ENCODE measurements at regions not wholly inside any gene's neighbourhood (a gene's known extent, or its start where the extent isn't known, plus 50 kb on each side); places are given as distances from the start of the nearest gene placed in this dataset.

DNA sequence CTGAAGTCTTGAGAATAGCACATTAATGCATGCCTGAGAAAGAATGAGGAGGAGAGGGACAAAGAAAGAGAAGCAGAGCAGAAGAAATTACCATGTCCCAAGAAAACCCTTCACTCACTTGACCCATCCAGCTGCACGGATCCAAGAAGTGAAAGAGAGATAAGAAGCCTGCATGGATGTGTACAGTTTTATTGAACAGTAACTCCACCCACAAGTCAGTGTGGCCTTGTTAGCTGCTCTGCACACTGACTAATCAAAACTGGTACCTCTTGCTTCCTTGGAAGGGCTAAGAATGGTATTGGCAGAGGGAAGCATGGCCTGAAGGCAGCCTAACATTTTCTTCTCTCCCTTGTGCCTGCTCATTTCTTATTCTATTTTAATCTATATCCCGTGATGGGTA is 163.9 kb downstream of the SLC7A11 start:
- no peak for TF ChIP-seq REST (IDR thresholded peaks at IDR 0.05; ENCODE audit: insufficient replicate concordance, low read depth)
- TF ChIP-seq CTCF (IDR thresholded peaks at IDR 0.05; ENCODE audit: insufficient read depth, low read length) = no peak
- no peak for TF ChIP-seq POLR2AphosphoS5 (IDR thresholded peaks at IDR 0.05; ENCODE audit: low read depth)
- no peak for TF ChIP-seq SPI1 (IDR thresholded peaks at IDR 0.05; ENCODE audit: borderline replicate concordance, low read depth)
- no peak for TF ChIP-seq GABPA (IDR thresholded peaks at IDR 0.05; ENCODE audit: low read depth)
- Histone ChIP-seq H3K27ac (replicated peaks) (no peak overlapping the region), H3K27me3 (ENCODE audit: insufficient read depth, poor library complexity, severe bottlenecking) (peaks cover 2% of the 10 kb centered on the region), H3K4me3 (replicated peaks; ENCODE audit: insufficient read depth, low read length) (no peak overlapping the region)
- no peak for DNase-seq (ENCODE audit: low read depth in 1 of 2, low spot score in 1 of 2)

- Histone ChIP-seq H3K27ac (replicated peaks) (no peak overlapping the region), H3K4me3 (replicated peaks; ENCODE audit: insufficient read depth, low read length) (no peak overlapping the region), H3K27me3 (ENCODE audit: insufficient read depth, poor library complexity, severe bottlenecking) (peaks cover 2% of the 10 kb centered on the region)
- no peak for DNase-seq (ENCODE audit: low read depth in 1 of 2, low spot score in 1 of 2)
- TF ChIP-seq REST (IDR thresholded peaks at IDR 0.05; ENCODE audit: insufficient replicate concordance, low read depth) = no peak
- no peak for TF ChIP-seq CTCF (IDR thresholded peaks at IDR 0.05; ENCODE audit: insufficient read depth, low read length)
- no peak for TF ChIP-seq GABPA (IDR thresholded peaks at IDR 0.05; ENCODE audit: low read depth)
Measured at GRCh38 chr4:138076561-138076960, 165.6 kb downstream of the SLC7A11 start.

DNA sequence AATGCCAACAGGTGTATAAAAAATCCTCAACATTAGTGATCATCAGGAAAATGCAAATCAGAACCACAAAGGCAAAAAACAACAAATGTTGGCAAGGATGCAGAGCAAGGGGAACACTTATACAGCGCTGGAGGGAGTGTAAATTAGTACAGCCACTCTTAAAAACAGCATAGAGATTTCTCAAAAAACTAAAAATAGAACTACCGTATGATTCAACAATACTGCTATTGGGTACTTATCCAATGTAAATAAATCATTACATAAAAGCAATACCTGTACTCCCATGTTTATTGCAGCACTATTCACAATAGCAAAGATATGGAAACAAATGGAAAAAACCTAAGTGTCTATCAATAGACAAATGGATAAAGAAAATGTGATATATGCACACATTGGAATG is 171.3 kb downstream of the SLC7A11 start:
- DNase-seq (ENCODE audit: low read depth in 1 of 2, low spot score in 1 of 2) = no peak
- no peak overlapping the region for H3K27ac ChIP-seq (replicated peaks)
- H3K27me3 ChIP-seq (ENCODE audit: insufficient read depth, poor library complexity, severe bottlenecking) = peaks cover 2% of the 10 kb centered on the region
- TF ChIP-seq REST (IDR thresholded peaks at IDR 0.05; ENCODE audit: insufficient replicate concordance, low read depth) (no peak), POLR2AphosphoS5 (IDR thresholded peaks at IDR 0.05; ENCODE audit: low read depth) (no peak), GABPA (IDR thresholded peaks at IDR 0.05; ENCODE audit: low read depth) (no peak), SPI1 (IDR thresholded peaks at IDR 0.05; ENCODE audit: borderline replicate concordance, low read depth) (no peak), CTCF (IDR thresholded peaks at IDR 0.05; ENCODE audit: insufficient read depth, low read length) (no peak)
- H3K4me3 ChIP-seq (replicated peaks; ENCODE audit: insufficient read depth, low read length) = no peak overlapping the region
